ENCODE measurements at regions not wholly inside any gene's neighbourhood (a gene's known extent, or its start where the extent isn't known, plus 50 kb on each side); places are given as distances from the start of the nearest gene placed in this dataset.
A peak's percentile ranks its signal among the peaks of the same experiment; 100 is the strongest.
"Not testable (repeated sequence)": the region's sequence is repeated elsewhere in the genome, so short reads cannot be mapped to it uniquely, and the experiment has no call there.

DNA sequence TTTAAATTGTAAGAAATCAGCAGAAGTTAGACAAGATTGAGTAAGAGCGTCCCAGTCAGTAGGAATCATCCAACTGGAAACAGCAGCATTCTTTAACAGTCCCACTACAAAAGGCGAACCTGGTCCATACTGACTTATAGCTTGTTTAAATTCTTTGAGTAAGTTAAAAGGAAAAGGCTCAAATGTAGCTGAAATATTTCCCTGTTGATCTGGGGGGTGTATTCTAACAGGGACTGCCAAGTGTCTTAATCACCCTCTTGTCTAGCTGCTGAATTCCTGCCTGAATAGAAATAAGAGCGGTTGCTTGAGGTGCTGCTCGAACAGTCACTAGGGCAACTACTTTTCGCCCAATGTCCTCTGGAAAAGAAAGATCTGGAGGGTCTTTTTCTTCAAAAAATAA is 56.4 kb upstream of the FMNL2 start:
- no peak for ATAC-seq
- TF ChIP-seq GLIS3 (CRISPR knock-in tag; IDR thresholded peaks at IDR 0.05) (no peak), TOX (CRISPR knock-in tag; IDR thresholded peaks at IDR 0.05; ENCODE audit: borderline replicate concordance) (no peak), RARB (CRISPR knock-in tag; IDR thresholded peaks at IDR 0.05) (no peak), ARNTL (CRISPR knock-in tag; IDR thresholded peaks at IDR 0.05; ENCODE audit: borderline replicate concordance, low read depth) (no peak), SNAI2 (CRISPR knock-in tag; IDR thresholded peaks at IDR 0.05) (no peak), ZC3H10 (CRISPR knock-in tag; IDR thresholded peaks at IDR 0.05) (no peak)
- TF ChIP-seq, protein P1, sequence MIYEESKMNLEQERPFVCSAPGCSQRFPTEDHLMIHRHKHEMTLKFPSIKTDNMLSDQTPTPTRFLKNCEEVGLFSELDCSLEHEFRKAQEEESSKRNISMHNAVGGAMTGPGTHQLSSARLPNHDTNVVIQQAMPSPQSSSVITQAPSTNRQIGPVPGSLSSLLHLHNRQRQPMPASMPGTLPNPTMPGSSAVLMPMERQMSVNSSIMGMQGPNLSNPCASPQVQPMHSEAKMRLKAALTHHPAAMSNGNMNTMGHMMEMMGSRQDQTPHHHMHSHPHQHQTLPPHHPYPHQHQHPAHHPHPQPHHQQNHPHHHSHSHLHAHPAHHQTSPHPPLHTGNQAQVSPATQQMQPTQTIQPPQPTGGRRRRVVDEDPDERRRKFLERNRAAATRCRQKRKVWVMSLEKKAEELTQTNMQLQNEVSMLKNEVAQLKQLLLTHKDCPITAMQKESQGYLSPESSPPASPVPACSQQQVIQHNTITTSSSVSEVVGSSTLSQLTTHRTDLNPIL (CRISPR knock-in tag; IDR thresholded peaks at IDR 0.05; ENCODE audit: low read depth) = no peak

DNA sequence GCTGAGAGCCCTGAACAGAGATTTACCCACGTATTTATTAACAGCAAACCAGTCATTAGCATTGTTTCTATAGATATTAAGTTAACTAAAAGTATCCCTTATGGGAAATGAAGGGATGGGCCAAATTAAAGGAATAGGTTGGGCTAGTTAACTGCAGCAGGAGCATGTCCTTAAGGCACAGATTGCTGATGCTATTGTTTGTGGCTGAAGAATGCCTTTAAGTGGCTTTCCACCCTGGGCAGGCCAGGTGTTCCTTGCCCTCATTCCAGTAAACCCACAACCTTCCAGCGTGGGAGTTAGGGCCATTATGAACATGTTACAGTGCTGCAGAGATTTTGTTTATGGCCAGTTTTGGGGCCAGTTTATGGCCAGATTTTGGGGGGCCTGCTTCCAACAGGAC is 55.6 kb upstream of the FMNL2 start:
- ATAC-seq = not testable (repeated sequence)

DNA sequence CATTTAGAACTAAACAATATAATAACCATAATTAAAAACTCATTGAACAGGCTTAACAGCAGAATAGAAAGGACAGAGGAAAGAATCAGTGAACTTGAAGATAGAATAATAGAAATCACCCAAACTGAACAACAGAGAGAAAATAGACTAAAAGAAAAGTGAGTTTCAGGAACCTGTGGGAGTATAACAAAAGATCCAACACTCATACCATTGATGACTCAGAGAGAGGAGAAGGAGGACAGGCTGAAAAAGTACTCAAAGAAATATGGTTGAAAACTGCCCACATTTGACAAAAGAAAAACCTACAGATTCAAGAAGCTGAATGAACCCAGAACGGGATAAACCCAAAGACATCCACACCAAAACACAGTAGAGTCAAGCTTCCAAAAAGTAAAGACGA is 54.2 kb upstream of the FMNL2 start:
- no peak for ATAC-seq
- TF ChIP-seq CSDC2 (CRISPR knock-in tag; IDR thresholded peaks at IDR 0.05) (no peak), ZFP30 (CRISPR knock-in tag; IDR thresholded peaks at IDR 0.05) (0 out of 2 replicates have a peak, but pooled peaks have one; percentile 53), ZNF8 (CRISPR knock-in tag; IDR thresholded peaks at IDR 0.05) (no peak), TCF4 (CRISPR knock-in tag; IDR thresholded peaks at IDR 0.05; ENCODE audit: borderline replicate concordance) (no peak), PPARA (CRISPR knock-in tag; IDR thresholded peaks at IDR 0.05; ENCODE audit: borderline replicate concordance) (no peak), ZFP3 (CRISPR knock-in tag; IDR thresholded peaks at IDR 0.05) (no peak), ESRRG (CRISPR knock-in tag; IDR thresholded peaks at IDR 0.05) (no peak)
- TF ChIP-seq, protein P2, sequence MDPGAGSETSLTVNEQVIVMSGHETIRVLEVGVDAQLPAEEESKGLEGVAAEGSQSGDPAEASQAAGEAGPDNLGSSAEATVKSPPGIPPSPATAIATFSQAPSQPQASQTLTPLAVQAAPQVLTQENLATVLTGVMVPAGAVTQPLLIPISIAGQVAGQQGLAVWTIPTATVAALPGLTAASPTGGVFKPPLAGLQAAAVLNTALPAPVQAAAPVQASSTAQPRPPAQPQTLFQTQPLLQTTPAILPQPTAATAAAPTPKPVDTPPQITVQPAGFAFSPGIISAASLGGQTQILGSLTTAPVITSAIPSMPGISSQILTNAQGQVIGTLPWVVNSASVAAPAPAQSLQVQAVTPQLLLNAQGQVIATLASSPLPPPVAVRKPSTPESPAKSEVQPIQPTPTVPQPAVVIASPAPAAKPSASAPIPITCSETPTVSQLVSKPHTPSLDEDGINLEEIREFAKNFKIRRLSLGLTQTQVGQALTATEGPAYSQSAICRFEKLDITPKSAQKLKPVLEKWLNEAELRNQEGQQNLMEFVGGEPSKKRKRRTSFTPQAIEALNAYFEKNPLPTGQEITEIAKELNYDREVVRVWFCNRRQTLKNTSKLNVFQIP (CRISPR knock-in tag; IDR thresholded peaks at IDR 0.05; ENCODE audit: borderline replicate concordance, low read depth) = no peak
- TF ChIP-seq, protein P1 (CRISPR knock-in tag; IDR thresholded peaks at IDR 0.05; ENCODE audit: low read depth) = no peak

DNA sequence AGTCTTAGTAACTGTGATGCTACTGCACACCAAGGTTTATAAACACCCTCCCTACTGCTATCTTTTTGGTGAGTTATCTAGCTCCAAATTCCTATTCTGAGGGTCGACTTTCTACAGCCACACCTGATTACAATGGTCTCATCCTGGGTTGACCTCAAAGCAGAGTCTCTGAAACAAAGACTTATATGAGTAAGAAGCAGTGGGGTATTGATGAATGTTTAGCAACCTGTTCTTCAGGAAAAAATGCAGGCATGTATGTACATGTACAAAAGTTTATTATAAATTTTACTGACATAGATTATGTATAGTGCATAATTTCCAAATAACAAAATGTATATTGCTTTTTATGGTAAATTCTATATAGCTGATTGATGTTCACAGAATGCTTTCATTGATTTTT is 51.6 kb upstream of the FMNL2 start:
- ATAC-seq = no peak
- TF ChIP-seq, protein P1 (CRISPR knock-in tag; IDR thresholded peaks at IDR 0.05; ENCODE audit: low read depth) = no peak
- TF ChIP-seq, protein P3, sequence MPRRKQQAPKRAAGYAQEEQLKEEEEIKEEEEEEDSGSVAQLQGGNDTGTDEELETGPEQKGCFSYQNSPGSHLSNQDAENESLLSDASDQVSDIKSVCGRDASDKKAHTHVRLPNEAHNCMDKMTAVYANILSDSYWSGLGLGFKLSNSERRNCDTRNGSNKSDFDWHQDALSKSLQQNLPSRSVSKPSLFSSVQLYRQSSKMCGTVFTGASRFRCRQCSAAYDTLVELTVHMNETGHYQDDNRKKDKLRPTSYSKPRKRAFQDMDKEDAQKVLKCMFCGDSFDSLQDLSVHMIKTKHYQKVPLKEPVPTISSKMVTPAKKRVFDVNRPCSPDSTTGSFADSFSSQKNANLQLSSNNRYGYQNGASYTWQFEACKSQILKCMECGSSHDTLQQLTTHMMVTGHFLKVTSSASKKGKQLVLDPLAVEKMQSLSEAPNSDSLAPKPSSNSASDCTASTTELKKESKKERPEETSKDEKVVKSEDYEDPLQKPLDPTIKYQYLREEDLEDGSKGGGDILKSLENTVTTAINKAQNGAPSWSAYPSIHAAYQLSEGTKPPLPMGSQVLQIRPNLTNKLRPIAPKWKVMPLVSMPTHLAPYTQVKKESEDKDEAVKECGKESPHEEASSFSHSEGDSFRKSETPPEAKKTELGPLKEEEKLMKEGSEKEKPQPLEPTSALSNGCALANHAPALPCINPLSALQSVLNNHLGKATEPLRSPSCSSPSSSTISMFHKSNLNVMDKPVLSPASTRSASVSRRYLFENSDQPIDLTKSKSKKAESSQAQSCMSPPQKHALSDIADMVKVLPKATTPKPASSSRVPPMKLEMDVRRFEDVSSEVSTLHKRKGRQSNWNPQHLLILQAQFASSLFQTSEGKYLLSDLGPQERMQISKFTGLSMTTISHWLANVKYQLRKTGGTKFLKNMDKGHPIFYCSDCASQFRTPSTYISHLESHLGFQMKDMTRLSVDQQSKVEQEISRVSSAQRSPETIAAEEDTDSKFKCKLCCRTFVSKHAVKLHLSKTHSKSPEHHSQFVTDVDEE (CRISPR knock-in tag; IDR thresholded peaks at IDR 0.05) = no peak
- TF ChIP-seq ZNF565 (CRISPR knock-in tag; conservative IDR thresholded peaks at IDR 0.05; ENCODE audit: low read depth) (no peak), ZFP30 (CRISPR knock-in tag; IDR thresholded peaks at IDR 0.05) (no peak)

DNA sequence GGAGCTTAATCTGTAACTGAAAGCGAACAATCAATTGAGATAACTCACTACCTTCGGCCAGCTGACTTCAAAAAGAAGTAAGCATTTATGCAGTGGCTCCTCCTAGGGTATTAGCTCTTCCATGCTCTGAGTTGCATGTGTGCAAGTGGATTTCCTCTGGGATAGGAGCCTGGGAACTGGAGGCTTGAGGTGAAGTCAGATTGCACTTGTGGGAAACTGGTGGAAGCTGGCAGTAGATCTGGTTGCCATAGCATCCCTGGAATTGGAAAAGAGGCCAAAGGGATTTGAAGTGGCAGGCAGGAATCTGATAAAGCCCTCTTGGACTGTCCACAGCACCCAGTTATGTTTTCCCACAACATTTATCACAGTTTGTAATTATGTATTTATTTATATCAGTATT is 50.6 kb upstream of the FMNL2 start:
- ATAC-seq = no peak
- no peak for TF ChIP-seq ESRRG (CRISPR knock-in tag; IDR thresholded peaks at IDR 0.05)
- TF ChIP-seq TCF4 (CRISPR knock-in tag; IDR thresholded peaks at IDR 0.05; ENCODE audit: borderline replicate concordance) = no peak
- no peak for TF ChIP-seq SNAI2 (CRISPR knock-in tag; IDR thresholded peaks at IDR 0.05)
- no peak for TF ChIP-seq ZC3H10 (CRISPR knock-in tag; IDR thresholded peaks at IDR 0.05)
- no peak for TF ChIP-seq OSR1 (CRISPR knock-in tag; IDR thresholded peaks at IDR 0.05)
- TF ChIP-seq, protein P4, sequence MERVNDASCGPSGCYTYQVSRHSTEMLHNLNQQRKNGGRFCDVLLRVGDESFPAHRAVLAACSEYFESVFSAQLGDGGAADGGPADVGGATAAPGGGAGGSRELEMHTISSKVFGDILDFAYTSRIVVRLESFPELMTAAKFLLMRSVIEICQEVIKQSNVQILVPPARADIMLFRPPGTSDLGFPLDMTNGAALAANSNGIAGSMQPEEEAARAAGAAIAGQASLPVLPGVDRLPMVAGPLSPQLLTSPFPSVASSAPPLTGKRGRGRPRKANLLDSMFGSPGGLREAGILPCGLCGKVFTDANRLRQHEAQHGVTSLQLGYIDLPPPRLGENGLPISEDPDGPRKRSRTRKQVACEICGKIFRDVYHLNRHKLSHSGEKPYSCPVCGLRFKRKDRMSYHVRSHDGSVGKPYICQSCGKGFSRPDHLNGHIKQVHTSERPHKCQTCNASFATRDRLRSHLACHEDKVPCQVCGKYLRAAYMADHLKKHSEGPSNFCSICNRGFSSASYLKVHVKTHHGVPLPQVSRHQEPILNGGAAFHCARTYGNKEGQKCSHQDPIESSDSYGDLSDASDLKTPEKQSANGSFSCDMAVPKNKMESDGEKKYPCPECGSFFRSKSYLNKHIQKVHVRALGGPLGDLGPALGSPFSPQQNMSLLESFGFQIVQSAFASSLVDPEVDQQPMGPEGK (CRISPR knock-in tag; IDR thresholded peaks at IDR 0.05; ENCODE audit: borderline replicate concordance) = no peak
- TF ChIP-seq, protein P1 (CRISPR knock-in tag; IDR thresholded peaks at IDR 0.05; ENCODE audit: low read depth) = no peak
- no peak for TF ChIP-seq ZNF70 (CRISPR knock-in tag; IDR thresholded peaks at IDR 0.05)

All from SK-N-SH treated with all-trans-retinoic acid at 6 μM for 48 hours (cell line).